ENCODE measurements at regions not wholly inside any gene's neighbourhood (a gene's known extent, or its start where the extent isn't known, plus 50 kb on each side); places are given as distances from the start of the nearest gene placed in this dataset.

- DNase-seq (ENCODE audit: low spot score), result no peak
Measured at GRCh38 chr4:124321364-124321763, 391.2 kb downstream of the ANKRD50 start.

- DNase-seq (ENCODE audit: low spot score), result no peak
Measured at GRCh38 chr4:124322234-124323065, 390.1 kb downstream of the ANKRD50 start.

GRCh38 chr4:124325690-124326089 is 386.8 kb downstream of the ANKRD50 start:
- no peak for DNase-seq (ENCODE audit: low spot score)

DNA sequence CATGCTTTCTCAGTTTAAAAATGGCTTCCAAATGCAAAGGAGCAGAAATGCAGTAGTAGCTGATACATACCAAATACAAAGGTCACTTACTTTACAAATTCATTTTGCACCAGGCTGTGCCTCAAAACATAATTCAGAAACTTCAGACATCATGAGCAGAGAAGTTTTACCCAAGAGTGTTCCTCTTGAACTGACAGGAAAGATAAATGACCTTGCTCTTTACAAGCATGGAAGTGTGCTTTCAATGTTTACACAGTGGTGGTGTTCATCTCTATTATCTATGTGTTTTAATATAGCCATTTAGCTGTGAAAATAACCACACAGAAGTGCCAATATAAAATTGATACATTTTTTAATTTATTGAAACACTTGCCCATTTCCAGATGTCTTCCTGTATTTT is 383.4 kb downstream of the ANKRD50 start:
- DNase-seq (ENCODE audit: low spot score), result no peak

- DNase-seq (ENCODE audit: low spot score), result no peak
Measured at GRCh38 chr4:124330045-124330444, 382.5 kb downstream of the ANKRD50 start.

GRCh38 chr4:124331781-124332180 is 380.8 kb downstream of the ANKRD50 start:
- no peak for DNase-seq (ENCODE audit: low spot score)

- DNase-seq (ENCODE audit: low spot score), result no peak
Measured at GRCh38 chr4:124333466-124333865, 379.1 kb downstream of the ANKRD50 start.

GRCh38 chr4:124334119-124334518 is 378.4 kb downstream of the ANKRD50 start:
- DNase-seq (ENCODE audit: low spot score), result peak; percentile 6

- DNase-seq (ENCODE audit: low spot score), result no peak
Measured at GRCh38 chr4:124337874-124338273, 374.7 kb downstream of the ANKRD50 start.

- DNase-seq (ENCODE audit: low spot score), result no peak
Measured at GRCh38 chr4:124343661-124344171, 368.8 kb downstream of the ANKRD50 start.

DNA sequence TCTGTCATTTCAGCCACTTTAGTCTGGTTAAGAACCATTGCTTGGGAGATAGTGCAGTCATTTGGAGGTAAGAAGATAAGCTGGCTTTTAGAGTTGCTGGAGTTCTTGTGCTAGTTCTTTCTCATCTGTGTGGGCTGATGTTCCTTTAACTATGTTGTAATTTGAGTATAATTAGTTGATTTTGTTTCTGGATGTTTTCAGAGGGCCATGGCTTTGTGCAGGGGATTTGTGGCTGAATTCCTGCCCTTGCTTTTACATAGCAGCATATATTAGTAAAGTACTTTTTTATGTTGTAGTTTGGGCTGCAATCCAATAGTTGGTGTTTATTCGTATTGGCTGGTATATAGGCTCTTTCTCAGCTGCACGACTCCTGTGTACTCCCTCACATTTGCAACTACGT is 339.6 kb downstream of the ANKRD50 start:
- no peak for DNase-seq (ENCODE audit: low spot score)

GRCh38 chr4:124386163-124386562 is 326.4 kb downstream of the ANKRD50 start:
- no peak for DNase-seq (ENCODE audit: low spot score)

DNA sequence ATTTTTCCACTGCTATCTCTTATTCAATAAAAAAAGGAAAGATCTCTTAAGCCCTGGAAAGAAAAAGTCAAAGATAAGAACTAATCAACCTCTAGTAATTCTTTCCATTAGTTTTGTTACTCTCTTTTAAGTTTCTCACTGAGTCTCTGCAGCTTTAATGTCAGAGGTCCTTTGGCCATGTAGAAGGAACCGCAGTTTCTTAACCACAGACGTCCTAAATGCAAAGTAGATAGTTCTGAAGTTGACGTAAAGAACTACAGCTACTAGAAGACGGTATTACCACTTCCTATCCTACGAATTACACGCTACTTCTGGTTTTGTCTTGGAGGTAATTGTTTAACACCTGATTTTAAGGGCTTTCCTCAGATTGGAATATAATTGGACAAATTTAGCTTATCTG is 325.9 kb downstream of the ANKRD50 start:
- no peak for DNase-seq (ENCODE audit: low spot score)

DNA sequence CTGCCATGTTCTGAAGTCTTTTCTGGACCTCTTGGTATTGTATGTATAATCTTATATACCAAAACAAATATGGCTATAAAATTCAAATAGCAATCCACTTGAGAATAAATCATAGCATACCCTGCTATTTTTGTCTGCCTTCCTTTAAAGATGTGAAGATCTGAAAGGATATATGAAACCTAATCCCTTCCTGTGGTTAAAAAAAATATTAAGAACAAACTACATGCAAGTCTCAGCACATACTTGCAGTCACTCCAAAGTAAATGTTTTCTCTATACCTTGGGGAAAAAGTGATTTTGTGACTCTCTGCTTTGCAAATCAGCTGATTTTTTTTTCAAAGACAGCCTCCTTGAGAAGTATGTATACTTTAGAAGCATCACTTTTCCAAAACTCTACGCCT is 322.9 kb downstream of the ANKRD50 start:
- no peak for DNase-seq (ENCODE audit: low spot score)

GRCh38 chr4:124390861-124391260 is 321.7 kb downstream of the ANKRD50 start:
- no peak for DNase-seq (ENCODE audit: low spot score)

- DNase-seq (ENCODE audit: low spot score), result no peak
Measured at GRCh38 chr4:124396333-124396732, 316.2 kb downstream of the ANKRD50 start.

GRCh38 chr4:124401606-124402005 is 310.9 kb downstream of the ANKRD50 start:
- DNase-seq (ENCODE audit: low spot score), result no peak

- DNase-seq (ENCODE audit: low spot score), result no peak
Measured at GRCh38 chr4:124409044-124409443, 303.5 kb downstream of the ANKRD50 start.

GRCh38 chr4:124414276-124415040 is 298.1 kb downstream of the ANKRD50 start:
- DNase-seq (ENCODE audit: low spot score), result no peak

DNA sequence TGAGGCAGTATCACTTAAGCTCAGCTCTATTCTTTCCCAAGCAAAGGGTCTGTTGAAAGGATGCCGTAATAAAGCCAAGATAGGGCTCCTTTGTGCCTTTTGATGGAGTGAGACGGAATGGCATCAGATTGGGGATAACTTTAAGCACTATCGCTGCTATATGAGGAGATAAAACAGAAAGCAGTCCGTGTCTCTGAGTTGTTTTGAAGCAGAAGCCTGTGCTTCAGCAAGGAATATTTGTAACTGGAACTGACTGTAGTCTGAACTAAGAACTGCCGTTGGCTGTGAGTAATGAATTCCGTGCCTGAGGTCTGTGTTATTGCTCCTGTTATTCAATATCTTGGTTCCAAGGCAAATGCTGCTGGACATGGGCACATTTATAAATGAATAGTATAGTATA is 297.4 kb downstream of the ANKRD50 start:
- DNase-seq (ENCODE audit: low spot score), result no peak

DNA sequence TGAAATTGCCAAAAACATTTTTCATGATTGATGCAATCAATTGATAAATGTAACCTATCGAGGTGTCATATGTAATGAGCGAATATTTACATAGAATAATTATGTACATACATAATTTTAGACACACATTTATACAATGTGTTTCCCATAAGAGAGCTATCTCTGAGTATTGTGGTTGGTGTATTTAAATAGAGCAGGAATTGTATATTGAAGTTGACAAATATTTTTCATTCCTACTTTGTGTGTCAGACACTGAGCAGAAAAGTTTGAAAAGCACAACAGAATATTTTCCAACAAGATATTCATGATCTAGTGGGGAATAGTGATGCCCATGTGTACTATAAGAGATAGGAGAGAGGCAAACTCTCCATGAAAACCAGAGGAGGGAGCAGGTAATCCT is 295.2 kb downstream of the ANKRD50 start:
- no peak for DNase-seq (ENCODE audit: low spot score)

DNA sequence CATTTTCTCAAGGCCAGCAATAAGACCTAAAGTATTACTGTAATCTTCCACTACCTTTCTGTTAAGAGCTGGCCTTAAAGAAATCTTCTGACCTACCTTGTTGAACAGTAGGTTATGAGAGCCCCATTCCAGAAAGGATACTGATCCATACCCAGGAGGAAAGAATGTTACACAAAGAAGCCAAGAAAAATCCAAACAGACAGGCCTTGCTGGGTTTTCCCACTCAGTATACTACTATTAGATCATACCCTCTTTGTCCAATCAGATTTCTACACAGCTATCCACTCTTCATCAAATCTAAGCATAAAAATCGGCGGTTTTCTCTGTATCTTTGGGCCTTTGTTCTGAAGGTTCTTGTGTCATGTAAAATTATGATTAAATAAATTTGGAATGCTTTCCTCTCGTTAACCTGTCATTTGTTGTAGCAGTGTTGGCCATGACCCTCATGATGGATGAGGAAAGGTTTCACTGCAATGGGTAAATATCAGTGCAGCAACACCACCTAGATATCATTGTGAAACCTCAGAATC is 292.3 kb downstream of the ANKRD50 start:
- no peak for DNase-seq (ENCODE audit: low spot score)

- DNase-seq (ENCODE audit: low spot score), result no peak
Measured at GRCh38 chr4:124423160-124423559, 289.4 kb downstream of the ANKRD50 start.

Data from HuH-7.5 (cell line).